Keratinocyte (primary cell): ENCODE measurements at regions not wholly inside any gene's neighbourhood (a gene's known extent, or its start where the extent isn't known, plus 50 kb on each side); places are given as distances from the start of the nearest gene placed in this dataset.

Experiments
- CTCF ChIP-seq, 3 experiments: IDR thresholded peaks in 1 of 3; conservative IDR thresholded peaks in 1 of 3; optimal IDR thresholded peaks in 1 of 3; 2 replicates in 2 of 3; 3 replicates in 1 of 3; pipeline versions ENCODE3 to v1.5.1; 2011; ENCODE audit warnings: low read length in 3 of 3, mild to moderate bottlenecking in 3 of 3, moderate library complexity in 2 of 3, control low read depth in 1 of 3, inconsistent platforms in 1 of 3; ENCODE audit not compliant: insufficient read depth in 2 of 3; ENCODE audit errors: extremely low read depth in 1 of 3
- EZH2 ChIP-seq: IDR thresholded peaks from one replicate; pipeline ENCODE4 v1.6.1; 2012; ENCODE audit warnings: inconsistent platforms, mild to moderate bottlenecking, low read length, moderate library complexity

DNA sequence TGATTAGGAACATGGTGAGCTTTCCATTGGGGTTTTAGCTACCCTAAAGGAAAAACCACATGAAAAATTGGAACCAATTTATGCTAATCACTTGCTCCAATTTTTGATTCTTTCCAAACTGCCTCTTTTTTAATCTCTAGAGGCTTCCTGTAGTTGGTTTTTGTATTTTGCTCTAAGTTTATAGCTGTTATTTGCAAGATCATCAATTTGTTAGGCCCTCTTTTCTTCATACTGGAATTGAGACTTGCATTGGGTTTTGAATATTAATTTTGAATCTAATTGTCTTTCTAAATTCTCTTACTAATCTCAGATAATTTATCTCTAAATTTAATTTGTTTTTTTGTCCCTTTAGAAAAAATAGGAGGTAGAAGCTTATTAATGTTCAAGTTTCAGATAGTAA, 713.3 kb downstream of the REEP3 start:
- TF ChIP-seq CTCF (optimal IDR thresholded peaks at IDR 0.05 in 1 of 3, IDR thresholded peaks at IDR 0.05 in 1 of 3, conservative IDR thresholded peaks at IDR 0.05 in 1 of 3; ENCODE audit: extremely low read depth in 1 of 3, insufficient read depth in 2 of 3, low read length in 3 of 3) (no peak), EZH2 (no peak)
